ENCODE measurements at regions not wholly inside any gene's neighbourhood (a gene's known extent, or its start where the extent isn't known, plus 50 kb on each side); places are given as distances from the start of the nearest gene placed in this dataset.

- intact Hi-C loops (cut with DNase I, micrococcal nuclease) = no loop called here
- ChIA-PET POLR2A (no interaction called here), CTCF (interaction anchor here (1.4 kb wide), 1 partner anchor 9 kb away, joined by 3 read pairs; no protein-coding TSS in a partner anchor)
- H3K27ac Mint-ChIP-seq = no peak overlapping the region
- no peak overlapping the region for H3K4me3 Mint-ChIP-seq
- no peaks in the 10 kb centered on the region for H3K4me1 ChIP-seq (ENCODE audit: insufficient read depth, low read length)
- H3K36me3 ChIP-seq (ENCODE audit: insufficient read depth, low read length) = no peaks in the 10 kb centered on the region
- H3K36me3 Mint-ChIP-seq (ENCODE audit: low read depth) = peaks cover 3% of the 10 kb centered on the region
- DNase-seq (no peak), ATAC-seq (ENCODE audit: poor library complexity) (no peak)
- no peaks in the 10 kb centered on the region for H3K27me3 ChIP-seq (ENCODE audit: control insufficient read depth in 1 of 2, insufficient read depth in 2 of 2, low read length in 2 of 2)
- no peak overlapping the region for H3K27ac ChIP-seq (ENCODE audit: low read depth in 1 of 2, low read length in 2 of 2)
- peaks cover 2% of the 10 kb centered on the region for H3K9me3 Mint-ChIP-seq
- H3K9me3 ChIP-seq (ENCODE audit: control insufficient read depth in 1 of 2, insufficient read depth in 1 of 2, low read length in 2 of 2) = peaks cover 0 to 4% of the 10 kb centered on the region in 2 experiments
- TF ChIP-seq, protein P1, sequence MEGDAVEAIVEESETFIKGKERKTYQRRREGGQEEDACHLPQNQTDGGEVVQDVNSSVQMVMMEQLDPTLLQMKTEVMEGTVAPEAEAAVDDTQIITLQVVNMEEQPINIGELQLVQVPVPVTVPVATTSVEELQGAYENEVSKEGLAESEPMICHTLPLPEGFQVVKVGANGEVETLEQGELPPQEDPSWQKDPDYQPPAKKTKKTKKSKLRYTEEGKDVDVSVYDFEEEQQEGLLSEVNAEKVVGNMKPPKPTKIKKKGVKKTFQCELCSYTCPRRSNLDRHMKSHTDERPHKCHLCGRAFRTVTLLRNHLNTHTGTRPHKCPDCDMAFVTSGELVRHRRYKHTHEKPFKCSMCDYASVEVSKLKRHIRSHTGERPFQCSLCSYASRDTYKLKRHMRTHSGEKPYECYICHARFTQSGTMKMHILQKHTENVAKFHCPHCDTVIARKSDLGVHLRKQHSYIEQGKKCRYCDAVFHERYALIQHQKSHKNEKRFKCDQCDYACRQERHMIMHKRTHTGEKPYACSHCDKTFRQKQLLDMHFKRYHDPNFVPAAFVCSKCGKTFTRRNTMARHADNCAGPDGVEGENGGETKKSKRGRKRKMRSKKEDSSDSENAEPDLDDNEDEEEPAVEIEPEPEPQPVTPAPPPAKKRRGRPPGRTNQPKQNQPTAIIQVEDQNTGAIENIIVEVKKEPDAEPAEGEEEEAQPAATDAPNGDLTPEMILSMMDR (IDR thresholded peaks at IDR 0.05) = no peak
- no peaks in the 10 kb centered on the region for H3K27me3 Mint-ChIP-seq
- no peak overlapping the region for H3K4me3 ChIP-seq (ENCODE audit: low read length)
- H3K4me1 Mint-ChIP-seq (ENCODE audit: low read depth) = no peaks in the 10 kb centered on the region
Measured at GRCh38 chr2:18860179-18860578, 270.8 kb upstream of the NT5C1B start.

DNA sequence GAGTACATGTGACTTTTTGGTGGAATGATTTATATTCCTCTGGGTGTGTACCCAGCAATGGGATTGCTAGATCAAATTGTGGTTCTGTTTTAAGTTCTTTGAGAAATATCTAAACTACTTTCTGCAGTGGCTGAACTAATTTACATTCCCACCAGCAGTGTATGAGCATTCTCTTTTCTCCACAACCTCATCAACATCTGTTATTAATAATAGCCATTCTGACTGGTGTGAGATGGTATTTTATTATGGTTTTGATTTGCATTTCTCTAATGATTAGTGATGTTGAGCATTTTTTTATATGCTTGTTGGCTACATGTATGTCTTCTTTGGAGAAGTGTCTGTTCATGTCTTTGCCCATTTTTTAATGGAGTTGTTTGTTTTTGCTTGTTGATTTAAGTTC lies 267.4 kb upstream of the NT5C1B start:
- no peak overlapping the region for H3K27ac ChIP-seq (ENCODE audit: low read depth in 1 of 2, low read length in 2 of 2)

GRCh38 chr2:18855027-18855426 lies 265.7 kb upstream of the NT5C1B start:
- intact Hi-C loops (cut with DNase I, micrococcal nuclease) = no loop called here
- TF ChIP-seq, protein P1 (IDR thresholded peaks at IDR 0.05) = no peak
- Histone ChIP-seq H3K4me3 (ENCODE audit: low read length) (no peak overlapping the region), H3K27me3 (ENCODE audit: control insufficient read depth in 1 of 2, insufficient read depth in 2 of 2, low read length in 2 of 2) (no peaks in the 10 kb centered on the region), H3K36me3 (ENCODE audit: insufficient read depth, low read length) (no peaks in the 10 kb centered on the region), H3K27ac (ENCODE audit: low read depth in 1 of 2, low read length in 2 of 2) (no peak overlapping the region), H3K4me1 (ENCODE audit: insufficient read depth, low read length) (no peaks in the 10 kb centered on the region), H3K9me3 (ENCODE audit: control insufficient read depth in 1 of 2, insufficient read depth in 1 of 2, low read length in 2 of 2) (no peaks in the 10 kb centered on the region)
- H3K36me3 Mint-ChIP-seq (ENCODE audit: low read depth) = no peaks in the 10 kb centered on the region
- H3K9me3 Mint-ChIP-seq = no peaks in the 10 kb centered on the region
- ATAC-seq (ENCODE audit: poor library complexity) = no peak
- ChIA-PET POLR2A (no interaction called here), CTCF (no interaction called here)
- no peak overlapping the region for H3K4me3 Mint-ChIP-seq
- H3K4me1 Mint-ChIP-seq (ENCODE audit: low read depth) = no peaks in the 10 kb centered on the region
- no peak overlapping the region for H3K27ac Mint-ChIP-seq
- no peaks in the 10 kb centered on the region for H3K27me3 Mint-ChIP-seq
- no peak for DNase-seq

More for the DNA sequence above, 267.4 kb upstream of the NT5C1B start:
- DNase-seq (no peak), ATAC-seq (ENCODE audit: poor library complexity) (no peak)
- Histone ChIP-seq H3K4me1 (ENCODE audit: insufficient read depth, low read length) (no peaks in the 10 kb centered on the region), H3K36me3 (ENCODE audit: insufficient read depth, low read length) (no peaks in the 10 kb centered on the region), H3K9me3 (ENCODE audit: control insufficient read depth in 1 of 2, insufficient read depth in 1 of 2, low read length in 2 of 2) (peaks cover 0 to 4% of the 10 kb centered on the region in 2 experiments), H3K4me3 (ENCODE audit: low read length) (no peak overlapping the region), H3K27me3 (ENCODE audit: control insufficient read depth in 1 of 2, insufficient read depth in 2 of 2, low read length in 2 of 2) (no peaks in the 10 kb centered on the region)
- Mint-ChIP-seq H3K4me1 (ENCODE audit: low read depth) (no peaks in the 10 kb centered on the region), H3K9me3 (peaks cover under 1% of the 10 kb centered on the region), H3K36me3 (ENCODE audit: low read depth) (no peaks in the 10 kb centered on the region), H3K27me3 (no peaks in the 10 kb centered on the region), H3K27ac (no peak overlapping the region), H3K4me3 (no peak overlapping the region)
- POLR2A ChIA-PET = no interaction called here
- CTCF ChIA-PET = no interaction called here
- intact Hi-C loops (cut with DNase I, micrococcal nuclease) = no loop called here
- TF ChIP-seq, protein P1 (IDR thresholded peaks at IDR 0.05) = no peak
